PC-9 (cell line): ENCODE measurements at regions not wholly inside any gene's neighbourhood (a gene's known extent, or its start where the extent isn't known, plus 50 kb on each side); places are given as distances from the start of the nearest gene placed in this dataset.

ENCODE experiments used
- BruUV-seq: library from RNA; stranded (reverse); fragments of 400-500 nt; replicated peaks from 2 replicates; lab custom pipeline; 2021; lab: Mats Ljungman, UMichigan
- CTCF ChIA-PET: fragments of 300-600 bp; sonication (Branson Sonifier 250); formaldehyde crosslinking; loops from one replicate; lab custom pipeline; 2022; ENCODE audit warnings: antibody characterized with exemption; lab: Charles Lee
- POLR2A ChIA-PET: fragments of 300-600 bp; sonication (Branson Sonifier 250); formaldehyde crosslinking; loops from one replicate; lab custom pipeline; 2022; ENCODE audit warnings: antibody characterized with exemption; ENCODE audit not compliant: unreplicated experiment; lab: Charles Lee
- DNase-seq, 2 experiments: peaks; one replicate each; pipeline versions ENCODE4 v3.0.0 to v3.0.0-alpha.2; 2015 to 2022; ENCODE audit warnings: mixed read lengths in 1 of 2
- H2AFZ ChIP-seq: fragments of 200-600 bp; sonication (generic); 2 replicates; pipeline ENCODE4 v1.8.1; 2017; ENCODE audit warnings: antibody characterized with exemption
- H3F3A ChIP-seq: fragments of 200-600 bp; sonication (generic); 2 replicates; pipeline ENCODE4 v1.8.1; 2017; ENCODE audit warnings: antibody characterized with exemption, mild to moderate bottlenecking, low read depth; ENCODE audit not compliant: insufficient read depth
- H3K27ac ChIP-seq: fragments of 200-600 bp; sonication (generic); 2 replicates; pipeline ENCODE4 v1.6.1; 2016; ENCODE audit warnings: mixed run types
- H3K27me3 ChIP-seq: fragments of 200-600 bp; sonication (generic); 2 replicates; pipeline ENCODE4 v1.6.1; 2016; ENCODE audit warnings: low read depth, mixed run types; ENCODE audit not compliant: insufficient read depth
- H3K36me3 ChIP-seq: fragments of 200-600 bp; sonication (generic); 2 replicates; pipeline ENCODE4 v1.6.1; 2016; ENCODE audit warnings: low read depth, mixed run types
- H3K4me1 ChIP-seq: fragments of 200-600 bp; sonication (generic); replicated peaks from 2 replicates; pipeline ENCODE4 v1.6.1; 2016; ENCODE audit warnings: mixed run types; ENCODE audit not compliant: insufficient read depth
- H3K4me2 ChIP-seq: fragments of 200-600 bp; sonication (generic); 2 replicates; pipeline ENCODE4 v1.6.1; 2017; ENCODE audit warnings: mixed run types
- H3K4me3 ChIP-seq: fragments of 200-600 bp; sonication (generic); 2 replicates; pipeline ENCODE4 v1.6.1; 2016; ENCODE audit warnings: mixed run types
- H3K79me2 ChIP-seq: fragments of 200-600 bp; sonication (generic); 2 replicates; pipeline ENCODE4 v1.6.1; 2017; ENCODE audit warnings: low read depth, mixed run types
- H3K9me2 ChIP-seq: fragments of 200-600 bp; sonication (generic); 2 replicates; pipeline ENCODE4 v1.8.1; 2017; ENCODE audit warnings: mild to moderate bottlenecking; ENCODE audit not compliant: insufficient read depth
- H3K9me3 ChIP-seq: fragments of 200-600 bp; sonication (generic); 2 replicates; pipeline ENCODE4 v1.8.1; 2016; ENCODE audit warnings: low read depth; ENCODE audit not compliant: insufficient read depth
- H4K20me1 ChIP-seq: fragments of 200-600 bp; sonication (generic); 2 replicates; pipeline ENCODE4 v1.8.1; 2017; ENCODE audit not compliant: insufficient read depth
- EZH2 ChIP-seq: fragments of 200-600 bp; sonication (generic); IDR thresholded peaks from 2 replicates; pipeline ENCODE4 v1.8.0; 2017; ENCODE audit warnings: antibody characterized with exemption, low read depth
- intact Hi-C: fragments of 100-400 bp; cut with micrococcal nuclease; formaldehyde crosslinking; loops from one replicate; pipeline ENCODE4 v1.10.0; 2022; ENCODE audit not compliant: unreplicated experiment
- TF ChIP-seq, protein P1 (sequence below): fragments of 200-600 bp; sonication (generic); conservative IDR thresholded peaks from 2 replicates; pipeline ENCODE4 v1.6.1; 2017; ENCODE audit warnings: mixed run types, antibody characterized with exemption, mild to moderate bottlenecking, moderate library complexity

DNA sequence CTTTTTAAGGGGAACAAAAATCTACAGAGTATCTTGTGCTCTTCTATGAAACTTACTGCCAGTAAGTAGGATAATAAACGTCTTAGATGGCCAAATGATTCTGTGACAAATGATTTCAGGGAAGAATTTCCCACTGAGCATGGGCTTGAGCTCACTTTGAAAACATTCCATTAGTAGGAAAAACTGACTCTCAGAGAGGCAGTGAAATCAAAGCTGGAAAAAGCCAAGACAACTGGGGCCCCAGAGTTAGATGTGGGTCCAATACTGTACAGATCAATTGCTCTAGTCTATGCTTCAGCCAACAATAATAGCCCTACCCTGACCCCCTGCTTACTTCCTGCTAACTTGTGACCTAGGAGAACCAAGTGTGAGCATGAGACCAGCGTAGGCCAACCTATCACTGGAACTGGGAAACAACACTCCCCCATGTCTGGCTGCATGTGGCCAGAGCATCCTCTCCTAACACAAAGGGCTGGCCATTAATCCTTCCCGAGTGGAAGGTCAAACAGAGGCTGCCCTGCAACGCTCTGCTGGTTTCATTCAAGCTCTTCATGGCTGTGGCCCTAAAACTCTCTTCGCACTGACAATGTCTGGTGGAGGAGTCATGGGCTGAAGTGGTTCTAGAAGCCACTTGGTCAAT is 68.8 kb downstream of the FOXB1 start:
- H3K79me2 ChIP-seq: no peaks in the 10 kb centered on the region
- no peaks in the 10 kb centered on the region for H3K9me2 ChIP-seq
- ChIA-PET POLR2A (no interaction called here), CTCF (no interaction called here)
- H3K9me3 ChIP-seq: no peaks in the 10 kb centered on the region
- H3K4me3 ChIP-seq: no peak overlapping the region
- BruUV-seq: no TSS peak
- intact Hi-C loops: no loop called here
- no peaks in the 10 kb centered on the region for H3K36me3 ChIP-seq
- no peak for TF ChIP-seq EZH2
- TF ChIP-seq, protein P1, sequence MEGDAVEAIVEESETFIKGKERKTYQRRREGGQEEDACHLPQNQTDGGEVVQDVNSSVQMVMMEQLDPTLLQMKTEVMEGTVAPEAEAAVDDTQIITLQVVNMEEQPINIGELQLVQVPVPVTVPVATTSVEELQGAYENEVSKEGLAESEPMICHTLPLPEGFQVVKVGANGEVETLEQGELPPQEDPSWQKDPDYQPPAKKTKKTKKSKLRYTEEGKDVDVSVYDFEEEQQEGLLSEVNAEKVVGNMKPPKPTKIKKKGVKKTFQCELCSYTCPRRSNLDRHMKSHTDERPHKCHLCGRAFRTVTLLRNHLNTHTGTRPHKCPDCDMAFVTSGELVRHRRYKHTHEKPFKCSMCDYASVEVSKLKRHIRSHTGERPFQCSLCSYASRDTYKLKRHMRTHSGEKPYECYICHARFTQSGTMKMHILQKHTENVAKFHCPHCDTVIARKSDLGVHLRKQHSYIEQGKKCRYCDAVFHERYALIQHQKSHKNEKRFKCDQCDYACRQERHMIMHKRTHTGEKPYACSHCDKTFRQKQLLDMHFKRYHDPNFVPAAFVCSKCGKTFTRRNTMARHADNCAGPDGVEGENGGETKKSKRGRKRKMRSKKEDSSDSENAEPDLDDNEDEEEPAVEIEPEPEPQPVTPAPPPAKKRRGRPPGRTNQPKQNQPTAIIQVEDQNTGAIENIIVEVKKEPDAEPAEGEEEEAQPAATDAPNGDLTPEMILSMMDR: no peak
- H3K4me1 ChIP-seq: peaks cover 16% of the 10 kb centered on the region
- no peaks in the 10 kb centered on the region for H3K27me3 ChIP-seq
- H3K27ac ChIP-seq: no peak overlapping the region
- no peaks in the 10 kb centered on the region for H3F3A ChIP-seq
- no peaks in the 10 kb centered on the region for H4K20me1 ChIP-seq
- H2AFZ ChIP-seq: no peak overlapping the region
- H3K4me2 ChIP-seq: no peak overlapping the region
- no peak for DNase-seq

DNA sequence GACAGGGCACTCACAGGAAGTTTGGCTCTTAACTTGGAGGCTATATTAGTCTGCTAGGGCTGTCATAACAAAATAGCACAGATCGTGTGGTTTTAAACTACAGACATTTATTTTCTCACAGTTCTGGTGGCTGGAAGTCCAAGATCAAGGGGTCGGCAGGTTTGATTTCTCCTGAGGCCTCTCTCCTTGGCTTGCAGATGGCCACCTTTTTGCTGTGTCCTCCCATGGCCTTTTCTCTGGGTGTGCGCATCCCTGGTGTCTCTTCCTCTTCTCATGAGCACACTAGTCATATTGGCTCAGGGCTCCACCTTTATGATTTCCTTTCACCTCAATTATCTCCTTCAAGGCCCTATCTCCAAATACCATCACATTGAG is 69.3 kb downstream of the FOXB1 start:
- TF ChIP-seq, protein P1: no peak
- no peak for TF ChIP-seq EZH2
- BruUV-seq: no TSS peak

DNA sequence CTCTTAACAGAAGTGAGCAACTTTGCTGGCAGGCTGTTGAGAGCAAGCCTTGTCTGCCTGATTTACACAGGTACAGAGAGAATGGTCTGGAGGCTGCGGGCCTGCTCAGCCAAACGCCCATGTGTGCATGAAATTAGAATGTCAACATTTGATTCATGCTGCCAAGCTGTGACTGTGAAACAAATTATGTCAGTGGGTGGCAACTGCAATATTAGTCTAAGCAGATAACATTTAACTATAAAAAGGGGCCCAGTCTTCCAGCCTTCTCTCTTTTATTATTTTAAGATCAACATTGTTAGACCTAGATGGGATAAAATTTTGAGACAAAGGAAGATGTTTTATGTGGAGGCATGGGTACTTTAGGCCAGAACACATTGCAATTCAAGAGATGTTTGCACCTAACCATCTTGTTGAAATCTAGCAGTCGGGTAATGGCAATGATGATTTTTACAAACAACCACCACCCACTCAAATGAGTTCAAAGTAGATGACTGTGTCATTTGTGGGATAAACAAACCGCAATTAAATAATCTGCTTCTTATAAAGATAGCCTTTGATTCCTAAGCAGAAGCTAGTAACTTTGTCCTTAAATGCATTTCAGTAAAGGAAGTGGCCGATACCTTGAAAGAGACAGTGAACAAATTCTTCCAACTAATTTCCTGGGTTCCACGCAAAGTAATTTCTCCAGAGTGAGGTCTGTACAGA is 70.2 kb downstream of the FOXB1 start:
- Histone ChIP-seq H3K9me3 (no peaks in the 10 kb centered on the region), H3K79me2 (no peaks in the 10 kb centered on the region), H3K36me3 (no peaks in the 10 kb centered on the region), H3K4me2 (no peak overlapping the region), H3K27me3 (no peaks in the 10 kb centered on the region), H3K4me1 (peaks cover 16% of the 10 kb centered on the region), H3K9me2 (no peaks in the 10 kb centered on the region), H3K4me3 (no peak overlapping the region), H4K20me1 (no peaks in the 10 kb centered on the region), H2AFZ (no peak overlapping the region), H3F3A (no peaks in the 10 kb centered on the region), H3K27ac (no peak overlapping the region)
- ChIA-PET CTCF (no interaction called here), POLR2A (no interaction called here)
- BruUV-seq: no TSS peak
- TF ChIP-seq EZH2: no peak
- no peak for DNase-seq
- intact Hi-C loops: no loop called here

More for the DNA sequence above, 69.3 kb downstream of the FOXB1 start:
- ChIA-PET POLR2A (no interaction called here), CTCF (no interaction called here)
- Histone ChIP-seq H3F3A (no peaks in the 10 kb centered on the region), H3K27ac (no peak overlapping the region), H3K36me3 (no peaks in the 10 kb centered on the region), H3K9me2 (no peaks in the 10 kb centered on the region), H3K4me3 (no peak overlapping the region), H3K79me2 (no peaks in the 10 kb centered on the region), H3K4me2 (no peak overlapping the region), H4K20me1 (no peaks in the 10 kb centered on the region), H3K9me3 (no peaks in the 10 kb centered on the region), H2AFZ (no peak overlapping the region), H3K4me1 (peaks cover 16% of the 10 kb centered on the region), H3K27me3 (no peaks in the 10 kb centered on the region)
- intact Hi-C loops: no loop called here
- DNase-seq: no peak
